HG02973 (cell line): ENCODE measurements at regions not wholly inside any gene's neighbourhood (a gene's known extent, or its start where the extent isn't known, plus 50 kb on each side); places are given as distances from the start of the nearest gene placed in this dataset.
"Not testable (repeated sequence)": the region's sequence is repeated elsewhere in the genome, so short reads cannot be mapped to it uniquely, and the experiment has no call there.

Source experiments
- ATAC-seq: cut with Tn5 transposase; IDR thresholded peaks from one replicate; pipeline ENCODE4 v1.9.1; 2021; ENCODE audit warnings: moderate library complexity; ENCODE audit not compliant: unreplicated experiment

GRCh38 chr2:215889240-215889969, 123.9 kb downstream of the MREG start:
- not testable (repeated sequence) for ATAC-seq

- no peak for ATAC-seq
Observed at GRCh38 chr2:215888680-215889079, 124.7 kb downstream of the MREG start.

GRCh38 chr2:215887303-215887702, 126.0 kb downstream of the MREG start:
- no peak for ATAC-seq

GRCh38 chr2:215886022-215886421, 127.3 kb downstream of the MREG start:
- no peak for ATAC-seq

- ATAC-seq: no peak
Observed at GRCh38 chr2:215885536-215885935, 127.8 kb downstream of the MREG start.

- no peak for ATAC-seq
Observed at GRCh38 chr2:215884451-215885087, 128.8 kb downstream of the MREG start.

- ATAC-seq: no peak
Observed at GRCh38 chr2:215883799-215884198, 129.6 kb downstream of the MREG start.

GRCh38 chr2:215882689-215883088, 130.7 kb downstream of the MREG start:
- ATAC-seq: no peak

- ATAC-seq: no peak
Observed at GRCh38 chr2:215881582-215881981, 131.8 kb downstream of the MREG start.

GRCh38 chr2:215880970-215881369, 132.4 kb downstream of the MREG start:
- peak; percentile 71 for ATAC-seq

GRCh38 chr2:215879977-215880940, 133.1 kb downstream of the MREG start:
- ATAC-seq: no peak

- ATAC-seq: no peak
Observed at GRCh38 chr2:215879331-215879730, 134.0 kb downstream of the MREG start.

GRCh38 chr2:215878476-215879063, 134.8 kb downstream of the MREG start:
- ATAC-seq: no peak

GRCh38 chr2:215876937-215877238, 136.5 kb downstream of the MREG start:
- ATAC-seq: no peak

GRCh38 chr2:215876139-215876936, 137.0 kb downstream of the MREG start:
- no peak for ATAC-seq

GRCh38 chr2:215874418-215874817, 138.9 kb downstream of the MREG start:
- no peak for ATAC-seq

GRCh38 chr2:215870986-215871385, 142.4 kb downstream of the MREG start:
- no peak for ATAC-seq

- ATAC-seq: no peak
Observed at GRCh38 chr2:215870088-215870490, 143.3 kb downstream of the MREG start.

GRCh38 chr2:215868846-215869543, 144.4 kb downstream of the MREG start:
- no peak for ATAC-seq

- ATAC-seq: no peak
Observed at GRCh38 chr2:215866606-215867005, 146.7 kb downstream of the MREG start.
